HG03354 (cell line): ENCODE measurements at regions not wholly inside any gene's neighbourhood (a gene's known extent, or its start where the extent isn't known, plus 50 kb on each side); places are given as distances from the start of the nearest gene placed in this dataset.
A peak's percentile ranks its signal among the peaks of the same experiment; 100 is the strongest.
"Not testable (repeated sequence)": the region's sequence is repeated elsewhere in the genome, so short reads cannot be mapped to it uniquely, and the experiment has no call there.

Source experiments
- ATAC-seq: cut with Tn5 transposase; IDR thresholded peaks from one replicate; pipeline ENCODE4 v1.9.1; 2021; ENCODE audit warnings: mild to moderate bottlenecking; ENCODE audit not compliant: unreplicated experiment, poor library complexity, severe bottlenecking

DNA sequence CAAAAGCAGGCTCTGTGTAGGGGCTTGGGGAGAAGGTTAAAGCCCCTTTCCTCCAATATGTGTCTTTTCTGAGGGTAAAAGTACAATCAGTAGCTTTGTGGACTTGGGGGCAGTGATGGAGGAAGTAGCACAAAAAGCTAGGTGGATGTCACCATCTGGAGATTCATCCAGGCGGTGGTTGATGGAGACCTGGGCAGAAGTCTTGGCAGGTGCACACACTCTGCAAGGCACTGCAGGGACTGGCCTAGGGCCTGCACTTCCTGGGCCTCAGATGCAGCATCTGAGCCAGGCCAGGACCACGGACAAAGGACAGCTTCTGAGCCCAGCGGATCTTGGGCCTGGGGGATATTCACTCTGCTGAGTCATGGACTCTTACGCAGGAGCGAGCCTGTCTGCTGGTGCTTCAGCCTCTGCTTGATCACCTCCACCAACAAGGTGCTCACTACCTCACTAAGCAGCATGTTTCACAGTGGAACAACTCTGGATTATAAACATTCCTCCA, 391.1 kb downstream of the TNS1 start:
- no peak for ATAC-seq

DNA sequence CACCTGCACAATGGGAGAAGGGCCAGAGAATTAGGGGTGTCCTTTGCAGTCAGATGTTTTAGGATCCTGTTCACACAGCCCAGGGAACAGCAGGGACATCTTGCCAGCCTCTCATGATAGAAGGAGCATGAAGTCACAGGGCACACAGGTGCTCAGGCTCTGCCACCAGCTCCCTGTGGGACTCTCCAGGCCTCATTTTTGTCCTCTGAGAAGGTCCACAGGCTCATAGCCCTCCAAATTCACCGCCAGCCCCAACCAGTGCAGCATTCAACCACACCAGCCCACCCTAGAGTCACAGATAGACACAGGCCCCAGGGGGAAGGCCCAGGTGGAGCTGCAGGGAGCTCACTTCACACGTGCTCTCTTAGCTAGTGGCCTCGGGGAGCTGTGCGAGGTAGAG, 391.7 kb downstream of the TNS1 start:
- ATAC-seq: no peak

DNA sequence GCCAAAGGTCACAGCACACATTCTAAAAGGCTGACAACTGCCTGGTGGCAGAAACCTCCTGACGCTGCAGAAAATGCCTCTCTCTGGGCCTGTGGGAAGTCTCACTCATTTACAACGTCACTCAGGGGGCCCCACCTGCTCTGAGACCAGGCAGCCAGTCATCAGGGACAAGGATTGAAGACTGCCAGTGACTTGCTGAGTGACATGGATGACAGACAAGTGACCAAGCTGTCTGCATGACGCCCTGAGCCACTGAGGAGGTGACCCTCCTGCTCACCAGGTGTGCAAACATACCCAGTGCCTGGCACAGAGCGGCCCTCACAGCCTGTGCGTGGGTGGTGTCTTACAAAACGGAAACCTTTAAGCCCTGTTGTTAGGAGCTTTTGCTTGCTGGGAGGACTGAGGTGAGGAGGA, 392.4 kb downstream of the TNS1 start:
- ATAC-seq: peak; percentile 45

DNA sequence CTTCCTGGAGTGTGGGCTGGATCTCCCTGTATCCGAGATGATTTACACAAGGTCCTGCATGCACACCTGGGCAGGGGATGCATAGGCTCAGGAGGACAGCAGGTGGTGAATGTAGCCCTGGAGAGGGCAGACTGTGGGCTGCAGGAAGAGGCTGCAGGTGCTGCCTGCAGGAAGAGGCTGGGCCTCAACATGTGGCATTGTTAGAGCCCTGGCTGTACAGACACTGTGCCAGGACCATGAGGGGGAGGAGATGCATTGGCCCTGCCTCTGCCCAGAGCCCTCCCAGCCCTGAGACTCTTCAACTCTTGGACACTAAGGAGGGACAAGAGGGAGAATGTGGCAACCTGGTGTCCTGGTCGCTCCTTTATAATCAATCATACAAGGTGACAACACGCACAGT, 392.8 kb downstream of the TNS1 start:
- ATAC-seq: no peak

DNA sequence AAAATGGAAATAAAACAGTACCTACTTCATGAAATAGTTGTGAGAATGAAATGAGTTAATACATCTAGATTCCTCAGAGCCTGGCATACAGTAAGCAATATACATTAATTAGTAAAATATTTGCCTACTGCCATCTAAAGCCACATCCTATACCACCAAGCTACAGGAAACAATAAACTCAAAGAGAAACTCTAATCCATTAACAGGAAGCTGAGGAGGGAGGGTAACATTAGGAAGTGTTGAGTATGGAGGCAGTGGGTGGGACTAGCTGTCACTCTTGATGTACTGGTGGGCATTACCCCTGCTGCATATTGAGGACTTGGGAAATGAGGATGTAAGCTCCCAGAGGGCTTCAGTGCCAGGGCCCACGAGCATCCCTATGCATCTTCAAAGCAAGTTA, 396.5 kb downstream of the TNS1 start:
- no peak for ATAC-seq

DNA sequence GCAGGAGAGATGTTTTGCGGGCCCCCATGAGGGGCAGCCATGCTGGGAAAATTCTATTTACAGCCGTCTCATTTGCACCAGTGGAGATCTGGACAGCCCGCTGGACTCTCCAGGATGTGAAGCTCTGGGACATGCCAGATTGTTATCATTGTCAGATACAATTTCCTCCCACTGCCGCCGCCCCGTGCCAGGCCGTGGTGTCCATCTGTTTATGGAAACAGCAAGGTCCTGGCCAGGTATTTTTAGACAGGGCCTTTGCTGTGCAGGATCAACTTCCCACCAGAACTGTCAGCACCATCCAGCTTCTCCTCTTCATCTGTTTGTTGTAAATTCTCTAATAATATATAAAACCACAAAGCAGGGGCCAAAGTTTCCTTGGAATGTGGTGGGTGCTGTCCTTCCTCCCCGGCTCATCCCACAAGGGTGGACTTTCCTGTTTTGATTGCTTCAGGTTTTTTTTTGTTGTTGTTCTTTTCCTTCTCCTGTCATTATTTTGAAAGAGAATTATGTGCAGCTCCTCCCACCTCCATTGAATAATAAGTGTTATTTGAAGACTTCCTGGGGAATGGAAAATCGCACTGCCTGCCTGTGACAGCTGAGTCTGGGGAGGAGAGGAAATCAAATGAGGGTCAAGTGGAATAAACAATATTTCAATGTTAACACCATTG, 398.1 kb downstream of the TNS1 start:
- ATAC-seq: no peak

DNA sequence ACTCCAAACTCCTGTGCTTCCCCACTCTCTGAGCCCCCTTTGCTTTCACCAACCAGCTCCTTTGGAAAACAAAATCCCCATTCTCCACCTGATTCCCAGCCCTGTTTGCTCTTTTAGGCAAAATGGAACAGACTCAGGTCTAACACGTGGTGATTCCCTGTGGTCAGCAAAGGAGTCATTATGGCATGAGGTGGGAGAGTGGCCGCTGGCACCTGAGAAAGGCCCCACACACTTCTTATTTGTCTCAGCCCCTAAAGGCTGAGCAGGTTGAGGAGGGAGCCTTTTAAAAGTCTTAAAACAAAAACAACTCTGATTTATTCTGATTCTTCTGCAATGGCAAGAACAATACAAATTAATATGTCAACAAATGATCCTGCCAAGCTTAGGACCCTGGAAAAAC, 401.2 kb downstream of the TNS1 start:
- no peak for ATAC-seq

DNA sequence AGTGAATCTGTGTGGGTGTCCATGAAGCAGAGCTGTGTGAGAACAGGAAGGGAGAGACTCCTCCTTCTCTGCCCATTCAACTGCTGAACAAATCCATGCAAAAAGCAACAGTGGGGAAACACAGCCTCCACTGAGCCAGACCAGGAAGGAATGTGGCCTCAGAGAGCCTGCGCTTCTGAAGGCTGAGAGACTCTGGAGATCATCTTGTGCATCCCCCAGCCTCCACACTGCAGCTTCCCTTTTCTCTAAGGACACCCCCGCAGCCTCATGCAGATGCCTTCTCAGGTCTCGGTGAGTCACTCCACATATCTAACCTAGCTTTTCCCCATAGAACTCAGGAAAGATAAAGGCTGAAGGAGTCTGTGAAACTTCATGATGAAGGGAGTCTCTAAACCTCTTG, 402.9 kb downstream of the TNS1 start:
- ATAC-seq: no peak

DNA sequence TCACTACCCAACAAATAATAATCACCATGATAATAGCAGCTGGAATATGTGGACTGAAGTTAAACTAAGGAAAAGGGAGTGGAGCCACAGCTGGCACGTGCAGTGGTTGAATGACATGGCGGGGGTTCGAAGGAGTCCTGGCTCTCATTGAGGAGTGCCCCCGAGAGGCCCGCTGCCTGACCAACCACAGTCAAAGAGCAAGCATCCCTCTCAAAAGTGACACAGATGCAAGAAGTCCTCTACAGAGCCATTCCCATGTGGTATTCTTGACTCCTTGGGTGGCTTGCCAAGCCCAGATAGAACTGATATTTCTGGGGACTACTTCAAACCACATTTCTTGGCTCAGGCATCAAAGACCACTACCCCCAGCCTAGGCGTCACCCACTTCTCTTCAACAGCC, 405.1 kb downstream of the TNS1 start:
- ATAC-seq: no peak

DNA sequence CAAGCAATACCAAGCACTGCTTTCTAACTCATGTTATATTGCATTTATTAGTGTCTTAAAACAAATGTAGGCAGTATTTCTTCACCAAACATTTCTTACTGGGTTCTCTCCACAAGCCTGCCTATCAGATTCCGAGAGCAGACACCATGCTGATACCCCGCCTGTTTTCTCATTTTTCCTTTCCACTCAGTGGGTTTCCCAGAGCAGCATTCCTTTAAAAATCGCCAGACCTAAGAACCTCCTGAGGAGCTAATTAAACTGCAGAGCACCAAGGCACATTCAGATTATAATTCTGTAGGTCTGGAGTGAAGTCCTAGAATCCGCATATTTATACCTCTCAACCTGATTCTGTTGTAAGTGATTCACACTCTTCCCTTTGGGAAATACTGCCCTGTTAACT, 405.6 kb downstream of the TNS1 start:
- ATAC-seq: no peak

DNA sequence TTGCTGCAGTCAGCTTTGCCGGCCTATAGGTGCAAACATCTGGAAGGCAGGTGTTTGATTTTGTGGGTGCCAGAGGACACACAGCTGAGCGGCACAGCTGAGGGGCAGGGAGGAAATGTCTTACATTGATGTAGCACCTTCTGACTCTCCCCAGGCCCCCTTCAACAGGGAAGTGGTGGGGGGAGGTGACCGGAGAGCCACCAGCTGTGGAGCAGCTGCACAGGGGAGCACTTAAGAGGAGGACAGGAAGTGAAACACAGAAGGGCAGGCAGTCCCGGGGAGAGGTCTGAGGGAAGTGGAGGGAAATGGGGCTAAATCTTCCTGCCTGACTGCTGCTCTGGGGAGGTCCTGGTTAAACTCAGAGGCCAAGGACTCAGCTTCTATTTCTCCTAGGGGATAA, 409.1 kb downstream of the TNS1 start:
- ATAC-seq: peak; percentile 89

DNA sequence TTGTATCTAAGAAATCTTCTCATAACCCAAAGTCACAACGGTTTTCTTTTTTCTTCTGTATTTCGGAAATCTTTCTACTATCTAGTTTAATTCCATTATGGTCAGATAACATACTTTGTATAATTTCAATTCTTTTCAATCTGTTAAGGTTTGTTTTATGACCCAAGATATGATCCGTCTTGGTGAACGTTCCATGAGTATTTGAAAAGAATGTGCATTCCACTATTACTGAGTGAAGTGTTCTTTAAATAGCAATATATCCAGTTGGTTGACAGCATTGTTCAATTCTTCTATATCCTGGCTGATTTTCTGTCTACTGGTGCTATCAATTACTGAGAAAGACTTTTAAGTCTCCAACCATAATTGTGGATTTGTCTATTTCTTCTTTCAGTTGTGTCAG, 414.5 kb downstream of the TNS1 start:
- ATAC-seq: no peak

DNA sequence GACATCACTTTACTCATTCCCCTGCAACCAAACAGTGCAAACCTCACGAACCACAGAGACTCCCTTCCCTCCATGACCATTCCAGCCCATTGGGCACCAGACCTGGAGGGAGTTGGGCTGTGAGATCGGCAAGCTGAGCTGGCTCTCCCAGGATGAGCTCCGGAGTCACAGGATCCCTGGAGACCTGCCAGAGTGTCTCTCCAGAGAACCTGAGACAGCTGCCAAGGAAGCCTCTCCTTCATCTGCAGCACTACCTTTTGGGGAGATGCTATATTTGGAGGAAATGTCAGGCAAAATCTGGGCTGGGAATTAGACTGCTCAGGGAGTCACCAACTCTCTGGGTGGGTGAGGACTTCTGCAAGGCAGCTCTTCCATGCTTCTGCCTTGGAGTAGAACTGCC, 417.4 kb downstream of the TNS1 start:
- no peak for ATAC-seq

DNA sequence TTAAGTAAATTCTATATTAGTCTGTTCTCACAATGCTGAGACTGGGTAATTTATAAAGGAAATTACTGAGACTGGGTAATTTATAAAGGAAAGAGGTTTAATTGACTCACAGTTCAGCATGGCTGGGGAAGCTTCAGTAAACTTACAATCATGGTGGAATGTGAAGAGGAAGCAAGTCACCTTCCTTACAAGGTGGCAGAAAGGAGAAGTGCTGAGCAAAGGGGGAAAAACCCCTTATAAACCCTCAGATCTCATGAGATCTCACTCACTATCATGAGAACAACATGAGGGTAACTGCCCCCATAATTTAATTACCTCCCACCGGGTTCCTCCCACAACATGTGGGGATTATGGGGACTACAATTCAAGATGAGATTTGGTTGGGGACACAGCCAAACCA, 422.4 kb downstream of the TNS1 start:
- not testable (repeated sequence) for ATAC-seq

DNA sequence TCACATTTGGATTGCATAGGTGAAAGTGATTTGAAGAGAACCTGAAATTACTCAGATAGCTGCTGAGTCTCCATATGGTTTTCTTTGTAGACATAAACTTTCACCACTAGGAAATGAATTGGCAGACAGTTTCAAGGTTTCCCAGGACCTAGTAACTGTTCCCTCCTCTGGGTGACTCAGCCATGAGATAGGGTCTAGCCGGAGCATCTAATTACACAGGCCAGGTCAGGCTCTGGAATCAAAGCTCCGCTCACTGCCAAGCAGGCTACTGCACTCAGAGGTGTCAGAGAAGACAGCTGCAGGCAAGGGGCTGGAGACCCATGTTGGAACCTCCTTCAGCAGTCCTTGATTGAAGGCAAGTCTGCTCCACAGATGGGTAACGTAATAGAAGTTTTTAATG, 429.2 kb downstream of the TNS1 start:
- ATAC-seq: no peak

DNA sequence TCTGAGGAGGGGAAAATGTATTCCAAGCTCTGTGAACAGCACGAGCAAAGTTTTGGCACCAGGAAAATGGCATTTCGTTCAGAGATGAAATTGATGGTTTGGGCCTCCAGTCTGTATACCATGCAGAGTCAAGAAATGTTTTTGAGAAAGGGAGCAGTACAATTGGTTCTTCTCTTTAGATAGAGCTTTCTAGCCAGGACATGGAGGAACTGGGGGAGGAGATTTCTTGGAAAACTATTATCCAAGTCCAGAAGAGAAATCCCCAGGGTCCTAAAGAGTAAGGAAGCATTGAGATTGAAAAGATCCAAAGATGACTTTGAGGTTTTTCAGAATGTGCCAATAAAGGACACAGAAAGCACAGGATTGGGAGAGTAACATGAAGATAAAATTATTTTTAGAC, 432.4 kb downstream of the TNS1 start:
- no peak for ATAC-seq

DNA sequence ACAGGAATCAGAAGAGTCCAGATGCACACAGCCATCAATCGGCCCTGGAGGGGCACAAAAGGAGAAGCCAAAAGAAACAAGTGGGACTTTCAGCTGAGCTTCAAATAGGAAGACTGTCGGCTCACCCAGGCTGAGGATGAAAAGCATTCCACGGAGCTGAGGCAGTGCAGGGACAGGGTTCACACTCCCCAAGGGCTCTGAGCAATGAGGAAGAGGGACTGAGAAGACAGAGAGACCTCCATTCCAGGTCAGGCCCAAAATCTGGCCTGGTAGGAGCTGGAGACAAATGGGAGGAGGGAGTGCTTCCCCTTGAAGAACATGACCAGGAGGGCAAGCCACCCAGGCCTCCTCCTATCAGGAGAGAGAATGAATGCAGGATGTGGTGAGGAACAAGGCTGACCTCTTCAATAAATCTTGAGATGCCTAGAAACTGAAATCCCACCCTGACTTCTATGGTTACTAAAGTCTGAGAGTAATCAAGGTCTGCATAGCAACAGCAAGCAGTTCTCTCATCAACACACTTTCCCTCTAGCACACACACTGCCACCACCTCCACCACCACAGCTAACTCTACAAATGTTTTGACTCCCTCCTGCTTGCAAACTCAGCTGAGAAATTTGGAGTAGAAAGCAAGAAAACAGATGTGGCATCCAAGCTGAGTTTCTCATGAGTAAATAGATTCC, 434.4 kb downstream of the TNS1 start:
- ATAC-seq: no peak

DNA sequence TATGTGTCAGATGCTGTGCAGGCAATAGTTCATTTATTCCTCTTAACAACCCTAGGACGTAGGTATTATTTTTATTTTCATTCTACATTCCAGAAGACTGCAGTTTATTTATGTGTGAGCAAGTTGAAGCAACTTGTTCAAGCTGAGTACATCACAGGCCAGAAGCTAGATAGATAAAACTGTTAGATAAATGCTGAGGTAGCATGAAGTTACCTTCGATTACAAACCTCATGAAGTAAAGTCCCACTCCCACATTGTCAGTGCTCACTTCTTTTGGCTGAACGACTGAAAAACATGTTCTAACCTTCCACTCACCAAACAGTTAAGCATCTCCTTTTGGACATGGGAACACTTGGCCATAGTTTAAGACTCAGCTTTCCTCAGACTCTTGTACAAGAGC, 439.2 kb downstream of the TNS1 start:
- no peak for ATAC-seq

DNA sequence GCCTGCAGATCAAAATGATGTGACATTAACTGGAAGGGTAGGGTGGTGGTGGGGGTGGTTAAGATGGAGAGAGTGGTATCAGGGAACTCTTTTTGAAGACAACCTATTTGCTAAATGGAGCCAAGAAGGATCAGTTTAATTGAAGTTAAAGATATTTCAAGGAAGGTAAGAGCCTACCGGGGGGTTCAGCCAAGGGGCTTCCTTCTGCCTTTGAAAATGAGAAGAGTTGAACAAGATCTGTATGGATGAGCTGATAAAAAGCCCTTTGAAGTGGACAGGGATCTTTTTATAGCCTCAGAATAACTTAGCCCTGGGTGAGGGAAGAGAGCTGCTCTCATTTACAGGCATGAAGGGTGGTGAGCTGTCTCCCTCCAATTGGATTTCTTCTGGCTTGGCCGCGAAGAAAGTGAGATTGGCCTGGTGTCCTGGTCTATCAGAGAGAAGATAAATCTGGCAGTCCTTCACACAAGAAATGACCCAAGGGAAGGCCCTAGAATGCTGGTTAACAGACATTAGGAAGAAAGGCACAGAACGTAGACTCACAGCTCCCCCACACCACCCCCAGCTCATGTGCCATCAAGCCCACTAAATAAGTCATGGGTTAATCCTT, 439.8 kb downstream of the TNS1 start:
- ATAC-seq: no peak

DNA sequence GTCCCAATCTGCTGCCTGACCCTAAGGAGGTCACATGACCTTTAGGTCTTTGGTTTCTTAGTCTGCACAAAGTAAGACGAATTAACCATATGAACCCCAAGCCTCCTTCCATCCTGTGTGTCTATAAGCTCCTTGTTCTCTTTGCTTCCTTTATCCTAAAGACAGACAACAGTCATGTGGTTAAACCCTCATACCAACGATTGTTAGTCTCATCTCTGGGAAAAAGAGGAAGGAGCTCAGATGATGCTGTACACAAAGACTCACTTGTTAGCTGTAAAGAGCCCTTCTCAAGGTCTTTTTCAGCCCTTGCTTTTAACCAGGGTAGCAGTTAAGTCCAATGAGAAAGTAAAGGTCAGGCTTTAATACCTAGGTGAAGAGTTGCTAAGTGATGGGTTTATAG, 443.7 kb downstream of the TNS1 start:
- ATAC-seq: no peak
